HEK293T (cell line): ENCODE measurements at regions not wholly inside any gene's neighbourhood (a gene's known extent, or its start where the extent isn't known, plus 50 kb on each side); places are given as distances from the start of the nearest gene placed in this dataset.

Experiments used
- ELF4 ChIP-seq: fragments of 450-650 bp; IDR thresholded peaks from 2 replicates; pipeline ENCODE4 v1.6.1; 2017; ENCODE audit warnings: antibody characterized with exemption
- FOXK2 ChIP-seq: fragments of 450-650 bp; IDR thresholded peaks from 2 replicates; pipeline ENCODE4 v1.6.1; 2016; ENCODE audit warnings: mild to moderate bottlenecking
- HDGF ChIP-seq: fragments of 450-650 bp; IDR thresholded peaks from 2 replicates; pipeline ENCODE4 v1.6.1; 2017; ENCODE audit warnings: antibody characterized with exemption, borderline replicate concordance
- NFRKB ChIP-seq: fragments of 450-650 bp; IDR thresholded peaks from 2 replicates; pipeline ENCODE4 v1.6.1; 2016; ENCODE audit warnings: mild to moderate bottlenecking, moderate library complexity
- SP1 ChIP-seq: fragments of 450-650 bp; IDR thresholded peaks from 2 replicates; pipeline ENCODE4 v1.6.1; 2017
- SUZ12 ChIP-seq: fragments of 450-650 bp; IDR thresholded peaks from 2 replicates; pipeline ENCODE4 v1.6.1; 2016; ENCODE audit warnings: mild to moderate bottlenecking
- TARDBP ChIP-seq: fragments of 450-650 bp; IDR thresholded peaks from 2 replicates; pipeline ENCODE4 v1.6.1; 2016
- ZNF384 ChIP-seq: fragments of 450-650 bp; IDR thresholded peaks from 2 replicates; pipeline ENCODE4 v1.6.1; 2016
- TF ChIP-seq, protein P1 (sequence below): fragments of 450-650 bp; IDR thresholded peaks from 2 replicates; pipeline ENCODE4 v1.6.1; 2016

DNA sequence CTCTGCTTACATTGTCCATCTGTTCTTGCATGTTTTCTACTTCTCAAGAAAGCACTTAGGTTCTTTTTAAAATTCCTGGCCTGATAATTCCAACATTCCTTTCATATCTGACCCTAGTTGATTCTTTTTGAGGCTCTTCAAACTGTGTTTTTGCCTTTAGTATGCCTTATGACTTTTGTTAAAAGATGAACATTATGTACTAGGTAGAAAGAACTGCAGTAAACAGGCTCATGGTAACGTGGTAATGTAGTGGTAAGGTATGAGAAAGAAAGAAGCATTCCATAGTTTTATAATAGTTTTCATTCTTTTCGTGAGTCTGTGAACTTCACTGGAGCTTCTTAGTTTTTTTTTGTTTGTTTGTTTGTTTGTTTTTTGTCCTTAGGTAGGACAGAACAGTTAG lies 306.4 kb downstream of the MBD2 start:
- TF ChIP-seq ELF4 (no peak), ZNF384 (no peak), HDGF (no peak), SUZ12 (no peak), TARDBP (no peak), NFRKB (no peak), SP1 (no peak), FOXK2 (no peak)
- TF ChIP-seq, protein P1, sequence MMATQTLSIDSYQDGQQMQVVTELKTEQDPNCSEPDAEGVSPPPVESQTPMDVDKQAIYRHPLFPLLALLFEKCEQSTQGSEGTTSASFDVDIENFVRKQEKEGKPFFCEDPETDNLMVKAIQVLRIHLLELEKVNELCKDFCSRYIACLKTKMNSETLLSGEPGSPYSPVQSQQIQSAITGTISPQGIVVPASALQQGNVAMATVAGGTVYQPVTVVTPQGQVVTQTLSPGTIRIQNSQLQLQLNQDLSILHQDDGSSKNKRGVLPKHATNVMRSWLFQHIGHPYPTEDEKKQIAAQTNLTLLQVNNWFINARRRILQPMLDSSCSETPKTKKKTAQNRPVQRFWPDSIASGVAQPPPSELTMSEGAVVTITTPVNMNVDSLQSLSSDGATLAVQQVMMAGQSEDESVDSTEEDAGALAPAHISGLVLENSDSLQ: no peak
